B cell (primary cell): ENCODE measurements at regions not wholly inside any gene's neighbourhood (a gene's known extent, or its start where the extent isn't known, plus 50 kb on each side); places are given as distances from the start of the nearest gene placed in this dataset.

Experiments
- ATAC-seq: fragments of 200-7000 bp; cut with Tn5 transposase; one replicate; pipeline ENCODE4 v1.10.0; 2021; ENCODE audit warnings: low read depth, mild to moderate bottlenecking, moderate number of reproducible peaks, moderate library complexity
- CTCF ChIA-PET: fragments of 350-600 bp; sonication (Branson Sonifier 250); formaldehyde crosslinking; loops from one replicate; lab custom pipeline; 2021; ENCODE audit warnings: antibody characterized with exemption, inconsistent platforms; lab: Charles Lee
- POLR2A ChIA-PET: fragments of 350-600 bp; sonication (Branson Sonifier 250); formaldehyde crosslinking; loops from one replicate; lab custom pipeline; 2021; ENCODE audit warnings: antibody characterized with exemption; lab: Charles Lee
- DNase-seq: peaks from one replicate; pipeline ENCODE4 v3.0.0; 2013
- H2AFZ ChIP-seq: 2 replicates; pipeline ENCODE4 v1.6.1; 2012; ENCODE audit warnings: mild to moderate bottlenecking, low read depth, low read length; ENCODE audit not compliant: insufficient read depth, poor library complexity, severe bottlenecking
- H3K27ac ChIP-seq, 2 donors: 1 replicate in 1 of 2; 2 replicates in 1 of 2; pipeline ENCODE4 v1.5.1; 2012 to 2013; ENCODE audit warnings: low read length in 2 of 2, mild to moderate bottlenecking in 2 of 2, moderate library complexity in 1 of 2
- H3K27me3 ChIP-seq, 4 experiments: fragments of 200-600 bp in 1 of 4; sonication (generic) in 1 of 4; replicated peaks in 1 of 4; 1 replicate in 2 of 4; 2 replicates in 2 of 4; pipeline versions ENCODE4 v1.6.1 to v1.7.0; 2013 to 2016; ENCODE audit warnings: low read length in 3 of 4, mild to moderate bottlenecking in 2 of 4, mixed read lengths in 1 of 4, moderate library complexity in 1 of 4; ENCODE audit not compliant: insufficient read depth in 4 of 4, control insufficient read depth in 3 of 4; ENCODE audit errors: control extremely low read depth in 1 of 4
- H3K36me3 ChIP-seq, 2 experiments: replicated peaks in 1 of 2; 1 replicate in 1 of 2; 2 replicates in 1 of 2; pipeline versions ENCODE4 v1.6.1 to v1.7.1; 2013; ENCODE audit warnings: low read length in 1 of 2; ENCODE audit not compliant: insufficient read depth in 2 of 2, control insufficient read depth in 1 of 2; ENCODE audit errors: control extremely low read depth in 1 of 2, extremely low read depth in 1 of 2
- H3K4me1 ChIP-seq, 2 donors: fragments of 200-600 bp in 1 of 2; sonication (generic) in 1 of 2; 1 replicate in 1 of 2; 2 replicates in 1 of 2; pipeline versions ENCODE4 v1.5.1 to v1.6.1; 2013 to 2017; ENCODE audit warnings: low read length in 2 of 2; ENCODE audit not compliant: control insufficient read depth in 2 of 2, insufficient read depth in 2 of 2
- H3K4me2 ChIP-seq: replicated peaks from 2 replicates; pipeline ENCODE3; 2012; ENCODE audit warnings: mild to moderate bottlenecking, low read depth, low read length; ENCODE audit not compliant: poor library complexity, severe bottlenecking
- H3K4me3 ChIP-seq, 5 experiments: fragments of 200-600 bp in 1 of 5; sonication (generic) in 1 of 5; 1 replicate in 3 of 5; 2 replicates in 2 of 5; pipeline versions ENCODE4 v1.5.1 to v1.7.0; 2011 to 2016; ENCODE audit warnings: low read length in 4 of 5, mild to moderate bottlenecking in 4 of 5, low read depth in 2 of 5, control low read depth in 1 of 5, moderate library complexity in 1 of 5; ENCODE audit not compliant: insufficient read depth in 1 of 5; ENCODE audit errors: control extremely low read depth in 1 of 5, extremely low read depth in 1 of 5
- H3K79me2 ChIP-seq: fragments of 200-600 bp; sonication (generic); one replicate; pipeline ENCODE4 v1.6.0; 2016; ENCODE audit warnings: low read length; ENCODE audit not compliant: control insufficient read depth, insufficient read depth
- H3K9ac ChIP-seq: fragments of 200-600 bp; sonication (generic); 2 replicates; pipeline ENCODE4 v1.6.1; 2017; ENCODE audit warnings: mild to moderate bottlenecking, low read length, moderate library complexity
- H3K9me3 ChIP-seq, 3 donors: one replicate each; pipeline versions ENCODE4 v1.6.1 to v1.7.1; 2013; ENCODE audit warnings: low read length in 2 of 3; ENCODE audit not compliant: control insufficient read depth in 2 of 3, insufficient read depth in 1 of 3; ENCODE audit errors: control extremely low read depth in 1 of 3
- H4K20me1 ChIP-seq: 2 replicates; pipeline ENCODE4 v1.6.0; 2012; ENCODE audit warnings: mild to moderate bottlenecking, low read length; ENCODE audit not compliant: insufficient read depth, control insufficient read depth, poor library complexity, severe bottlenecking
- H3K27ac Mint-ChIP-seq: one replicate; pipeline ENCODE4 v1.8.0; 2021; ENCODE audit warnings: mixed read lengths
- H3K27me3 Mint-ChIP-seq: one replicate; pipeline ENCODE4 v1.8.0; 2021; ENCODE audit warnings: mixed read lengths
- H3K4me1 Mint-ChIP-seq: one replicate; pipeline ENCODE4 v1.8.0; 2021; ENCODE audit warnings: mixed read lengths
- H3K4me3 Mint-ChIP-seq: one replicate; pipeline ENCODE4 v1.8.0; 2021; ENCODE audit warnings: mixed read lengths
- H3K9me3 Mint-ChIP-seq: one replicate; pipeline ENCODE4 v1.8.0; 2022; ENCODE audit warnings: mixed read lengths; ENCODE audit not compliant: insufficient read depth
- EZH2 ChIP-seq: IDR thresholded peaks from 2 replicates; pipeline ENCODE4 v1.6.1; 2012; ENCODE audit warnings: borderline replicate concordance, low read depth, mild to moderate bottlenecking, moderate library complexity, low read length; ENCODE audit not compliant: insufficient read depth, poor library complexity, severe bottlenecking
- WGBS: methylation state at CpG from one replicate; pipeline ENCODE4 v1.1.5; 2013; ENCODE audit warnings: missing lambda C conversion rate; ENCODE audit not compliant: insufficient coverage; 5-methylcytosine and 5-hydroxymethylcytosine counted together
- intact Hi-C: fragments of 100-400 bp; cut with micrococcal nuclease; formaldehyde crosslinking; loops from one replicate; pipeline ENCODE4 v1.10.0; 2022
- TF ChIP-seq, protein P1 (sequence below): fragments of 200-600 bp; IDR thresholded peaks from one replicate; pipeline ENCODE4 v1.8.0; 2022; ENCODE audit warnings: antibody characterized with exemption, mild to moderate bottlenecking

- H3K27me3 Mint-ChIP-seq: peaks cover 32% of the 10 kb centered on the region
- Histone ChIP-seq H3K4me1 (no peaks in the 10 kb centered on the region), H3K27ac (no peak overlapping the region), H3K36me3 (no peaks in the 10 kb centered on the region), H3K27me3 (peaks cover 0 to 2% (median 0%) of the 10 kb centered on the region in 4 experiments), H3K4me2 (no peak overlapping the region), H3K79me2 (no peaks in the 10 kb centered on the region), H3K9me3 (peaks cover 2 to 6% (median 4%) of the 10 kb centered on the region in 3 donors), H2AFZ (no peak overlapping the region), H3K9ac (no peak overlapping the region), H3K4me3 (no peak overlapping the region), H4K20me1 (no peaks in the 10 kb centered on the region)
- TF ChIP-seq, protein P1, sequence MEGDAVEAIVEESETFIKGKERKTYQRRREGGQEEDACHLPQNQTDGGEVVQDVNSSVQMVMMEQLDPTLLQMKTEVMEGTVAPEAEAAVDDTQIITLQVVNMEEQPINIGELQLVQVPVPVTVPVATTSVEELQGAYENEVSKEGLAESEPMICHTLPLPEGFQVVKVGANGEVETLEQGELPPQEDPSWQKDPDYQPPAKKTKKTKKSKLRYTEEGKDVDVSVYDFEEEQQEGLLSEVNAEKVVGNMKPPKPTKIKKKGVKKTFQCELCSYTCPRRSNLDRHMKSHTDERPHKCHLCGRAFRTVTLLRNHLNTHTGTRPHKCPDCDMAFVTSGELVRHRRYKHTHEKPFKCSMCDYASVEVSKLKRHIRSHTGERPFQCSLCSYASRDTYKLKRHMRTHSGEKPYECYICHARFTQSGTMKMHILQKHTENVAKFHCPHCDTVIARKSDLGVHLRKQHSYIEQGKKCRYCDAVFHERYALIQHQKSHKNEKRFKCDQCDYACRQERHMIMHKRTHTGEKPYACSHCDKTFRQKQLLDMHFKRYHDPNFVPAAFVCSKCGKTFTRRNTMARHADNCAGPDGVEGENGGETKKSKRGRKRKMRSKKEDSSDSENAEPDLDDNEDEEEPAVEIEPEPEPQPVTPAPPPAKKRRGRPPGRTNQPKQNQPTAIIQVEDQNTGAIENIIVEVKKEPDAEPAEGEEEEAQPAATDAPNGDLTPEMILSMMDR: no peak
- TF ChIP-seq EZH2: no peak
- WGBS: no CpG with 5 or more reads among the region's 2 CpGs
- intact Hi-C loops: no loop called here
- ChIA-PET POLR2A (no interaction called here), CTCF (no interaction called here)
- DNase-seq (no peak), ATAC-seq (no peak)
- no peak overlapping the region for H3K4me3 Mint-ChIP-seq
- H3K9me3 Mint-ChIP-seq: no peaks in the 10 kb centered on the region
- H3K27ac Mint-ChIP-seq: no peak overlapping the region
- H3K4me1 Mint-ChIP-seq: no peaks in the 10 kb centered on the region
Observed at GRCh38 chr1:147091801-147092200, 80.5 kb downstream of the PRKAB2 start.

DNA sequence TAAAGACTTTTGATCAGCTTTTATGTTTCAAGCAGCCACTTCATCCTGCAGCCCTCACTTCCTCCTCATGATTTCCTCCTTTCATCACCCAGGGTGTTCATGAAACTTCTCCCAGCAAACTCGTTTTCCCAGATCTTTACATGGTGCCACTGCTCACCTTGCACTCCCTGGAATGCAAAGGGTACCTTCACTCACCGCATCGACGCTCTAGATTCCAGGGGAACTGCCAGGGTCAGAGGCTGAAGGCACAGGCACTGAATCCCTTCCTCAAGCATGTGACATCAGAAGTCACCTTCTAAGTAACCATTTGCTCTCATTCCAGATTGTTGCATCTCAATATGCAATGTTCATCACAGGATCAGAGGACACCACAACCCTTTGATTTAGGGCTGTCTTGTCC, 82.8 kb downstream of the PRKAB2 start:
- peaks cover 33% of the 10 kb centered on the region for H3K27me3 Mint-ChIP-seq
- H3K4me3 Mint-ChIP-seq: no peak overlapping the region
- Histone ChIP-seq H3K4me3 (no peak overlapping the region), H3K9ac (no peak overlapping the region), H4K20me1 (no peaks in the 10 kb centered on the region), H3K27ac (no peak overlapping the region), H3K36me3 (no peaks in the 10 kb centered on the region), H3K79me2 (no peaks in the 10 kb centered on the region), H3K27me3 (peaks cover 0 to 11% (median 1%) of the 10 kb centered on the region in 4 experiments), H3K4me1 (peaks cover 6 to 10% of the 10 kb centered on the region in 2 donors), H2AFZ (no peak overlapping the region), H3K4me2 (no peak overlapping the region), H3K9me3 (peaks cover 2 to 6% (median 3%) of the 10 kb centered on the region in 3 donors)
- TF ChIP-seq EZH2: no peak
- TF ChIP-seq, protein P1: no peak
- no peak for DNase-seq
- peaks cover 5% of the 10 kb centered on the region for H3K4me1 Mint-ChIP-seq
- H3K27ac Mint-ChIP-seq: no peak overlapping the region
- ATAC-seq: no peak
- intact Hi-C loops: no loop called here
- ChIA-PET CTCF (no interaction called here), POLR2A (no interaction called here)
- WGBS: 82% methylated on average over 4 of the region's 4 CpGs
- no peaks in the 10 kb centered on the region for H3K9me3 Mint-ChIP-seq
